HCT116 (cell line): ENCODE measurements at regions not wholly inside any gene's neighbourhood (a gene's known extent, or its start where the extent isn't known, plus 50 kb on each side); places are given as distances from the start of the nearest gene placed in this dataset.
"Not testable (repeated sequence)": the region's sequence is repeated elsewhere in the genome, so short reads cannot be mapped to it uniquely, and the experiment has no call there.

Experiments used
- ATAC-seq: fragments of 200-7000 bp; cut with Tn5 transposase; 2 replicates; pipeline ENCODE4 v1.9.1; 2020; ENCODE audit warnings: mild to moderate bottlenecking, moderate library complexity
- BruUV-seq: library from RNA; stranded (reverse); fragments of 400-500 nt; replicated peaks from 2 replicates; lab custom pipeline; 2021; lab: Mats Ljungman, UMichigan
- CTCF ChIA-PET: fragments of 300-600 bp; sonication (Branson Sonifier 250); formaldehyde crosslinking; loops from one replicate; lab custom pipeline; 2021; ENCODE audit warnings: antibody characterized with exemption; lab: Charles Lee
- POLR2A ChIA-PET: fragments of 300-600, 350-600 bp; sonication (Branson Sonifier 250); formaldehyde crosslinking; loops from one replicate; lab custom pipeline; 2021; ENCODE audit warnings: antibody characterized with exemption; lab: Charles Lee
- RAD21 ChIA-PET, 2 experiments: fragments of 300-600 bp; sonication (Branson Sonifier 250); formaldehyde crosslinking; loops; one replicate each; lab custom pipeline; 2023; ENCODE audit warnings: low total read pairs in 2 of 2; ENCODE audit not compliant: uncharacterized antibody in 2 of 2, unreplicated experiment in 2 of 2, low non-redundant PET in 1 of 2; lab: Charles Lee
- DNase-seq: peaks from one replicate; pipeline ENCODE4 v3.0.0-alpha.2; 2010; ENCODE audit warnings: low read depth, low spot score
- H2AFZ ChIP-seq: fragments of 200-600 bp; shearing (Covaris generic), sonication (generic); 2 replicates; pipeline ENCODE4 v1.6.1; 2017; ENCODE audit warnings: low read depth, mixed run types, mixed read lengths, antibody characterized with exemption, low read length; ENCODE audit not compliant: poor library complexity, severe bottlenecking
- H3K27ac ChIP-seq: 2 replicates; pipeline ENCODE4 v1.5.1; 2012; ENCODE audit warnings: low read depth, low read length
- H3K27me3 ChIP-seq: fragments of 200-600 bp; sonication (generic); 2 replicates; pipeline ENCODE4 v1.6.1; 2016; ENCODE audit warnings: mixed run types, low read length, mixed read lengths; ENCODE audit not compliant: insufficient read depth
- H3K36me3 ChIP-seq, 2 experiments: fragments of 200-500 bp in 1 of 2; fragments of 200-600 bp in 1 of 2; sonication (Bioruptor generic) in 1 of 2; sonication (generic) in 1 of 2; 2 replicates each; pipeline versions ENCODE4 v1.5.1 to v1.6.1; 2014 to 2016; ENCODE audit warnings: low read length in 2 of 2, inconsistent platforms in 1 of 2, mixed read lengths in 1 of 2, mixed run types in 1 of 2; ENCODE audit not compliant: insufficient read depth in 2 of 2, control insufficient read depth in 1 of 2
- H3K4me1 ChIP-seq, 2 experiments: fragments of 200-600 bp in 1 of 2; sonication (generic) in 1 of 2; 2 replicates each; pipeline versions ENCODE4 v1.5.1 to v1.6.1; 2012 to 2017; ENCODE audit warnings: low read length in 2 of 2, inconsistent platforms in 1 of 2, mild to moderate bottlenecking in 1 of 2, mixed read lengths in 1 of 2, mixed run types in 1 of 2, moderate library complexity in 1 of 2; ENCODE audit not compliant: insufficient read depth in 2 of 2, control insufficient read depth in 1 of 2
- H3K4me2 ChIP-seq: fragments of 200-600 bp; sonication (generic); 2 replicates; pipeline ENCODE4 v1.6.1; 2017; ENCODE audit warnings: mixed run types, low read length, mixed read lengths
- H3K4me3 ChIP-seq, 2 experiments: fragments of 200-600 bp in 1 of 2; sonication (generic) in 1 of 2; replicated peaks in 1 of 2; 2 replicates each; pipeline ENCODE4 v1.5.1; 2011 to 2016; ENCODE audit warnings: low read length in 2 of 2, control low read depth in 1 of 2, low read depth in 1 of 2, mild to moderate bottlenecking in 1 of 2, mixed read lengths in 1 of 2, mixed run types in 1 of 2
- H3K79me2 ChIP-seq: fragments of 200-600 bp; sonication (generic); 2 replicates; pipeline ENCODE4 v1.6.1; 2017; ENCODE audit warnings: mild to moderate bottlenecking, mixed run types, low read length, moderate library complexity, mixed read lengths; ENCODE audit not compliant: insufficient read depth
- H3K9ac ChIP-seq: fragments of 200-600 bp; sonication (generic); 2 replicates; pipeline ENCODE4 v1.6.1; 2016; ENCODE audit warnings: low read length, mixed read lengths
- H3K9me2 ChIP-seq: fragments of 200-600 bp; sonication (generic), shearing (Covaris generic); 2 replicates; pipeline ENCODE4 v1.6.1; 2017; ENCODE audit warnings: mixed run types, mild to moderate bottlenecking, moderate library complexity; ENCODE audit not compliant: insufficient read depth
- H3K9me3 ChIP-seq, 2 experiments: fragments of 200-500 bp in 1 of 2; fragments of 200-600 bp in 1 of 2; sonication (Bioruptor generic) in 1 of 2; sonication (generic) in 1 of 2; 2 replicates each; pipeline ENCODE4 v1.6.1; 2014 to 2017; ENCODE audit warnings: low read length in 2 of 2, mixed read lengths in 2 of 2, inconsistent platforms in 1 of 2, low read depth in 1 of 2, mild to moderate bottlenecking in 1 of 2, mixed run types in 1 of 2, moderate library complexity in 1 of 2; ENCODE audit not compliant: control insufficient read depth in 1 of 2, insufficient read depth in 1 of 2
- H4K20me1 ChIP-seq: fragments of 200-600 bp; sonication (generic), shearing (Covaris generic); 2 replicates; pipeline ENCODE4 v1.6.1; 2017; ENCODE audit warnings: mixed run types, mild to moderate bottlenecking, moderate library complexity; ENCODE audit not compliant: insufficient read depth
- ATF3 ChIP-seq: IDR thresholded peaks from 2 replicates; pipeline ENCODE4 v1.6.1; 2012
- CBX3 ChIP-seq: IDR thresholded peaks from 2 replicates; pipeline ENCODE4 v1.6.1; 2012; ENCODE audit warnings: low read depth
- CEBPB ChIP-seq: IDR thresholded peaks from 2 replicates; pipeline ENCODE4 v1.6.1; 2012; ENCODE audit warnings: low read depth
- EGR1 ChIP-seq: IDR thresholded peaks from 2 replicates; pipeline ENCODE4 v1.6.1; 2012; ENCODE audit warnings: low read depth
- ELF1 ChIP-seq: IDR thresholded peaks from 2 replicates; pipeline ENCODE4 v1.6.1; 2012; ENCODE audit warnings: low read depth, borderline replicate concordance
- POLR2A ChIP-seq: IDR thresholded peaks from 2 replicates; pipeline ENCODE4 v1.7.0; 2011; ENCODE audit warnings: borderline replicate concordance; ENCODE audit not compliant: insufficient read depth, insufficient read length; ENCODE audit errors: extremely low read depth
- POLR2AphosphoS5 ChIP-seq: IDR thresholded peaks from 2 replicates; pipeline ENCODE4 v1.6.1; 2011; ENCODE audit warnings: mild to moderate bottlenecking, low read depth, low read length, moderate library complexity
- REST ChIP-seq: IDR thresholded peaks from 2 replicates; pipeline ENCODE4 v1.6.1; 2012; ENCODE audit warnings: low read depth
- SIN3A ChIP-seq: IDR thresholded peaks from 2 replicates; pipeline ENCODE4 v1.6.1; 2012; ENCODE audit warnings: low read depth
- SP1 ChIP-seq: IDR thresholded peaks from 2 replicates; pipeline ENCODE4 v1.6.1; 2012; ENCODE audit warnings: low read depth
- SRF ChIP-seq: IDR thresholded peaks from 2 replicates; pipeline ENCODE4 v1.6.1; 2012; ENCODE audit warnings: low read depth
- TCF7L2 ChIP-seq: IDR thresholded peaks from 2 replicates; pipeline ENCODE4 v1.7.0; 2011; ENCODE audit warnings: borderline replicate concordance, inconsistent platforms; ENCODE audit not compliant: insufficient read depth, insufficient read length; ENCODE audit errors: extremely low read depth
- ZNF274 ChIP-seq: fragments of 200-500 bp; sonication (Bioruptor generic); IDR thresholded peaks from 2 replicates; pipeline ENCODE4 v1.6.1; 2014; ENCODE audit warnings: mild to moderate bottlenecking, low read depth, low read length, inconsistent platforms
- intact Hi-C: fragments of 100-400 bp; cut with micrococcal nuclease; formaldehyde crosslinking; loops from 2 replicates; pipeline ENCODE4 v1.10.0; 2022

GRCh38 chrY:8905141-8905540 is 432.1 kb upstream of the TSPY4 start:
- H2AFZ ChIP-seq: no peak overlapping the region
- H4K20me1 ChIP-seq: no peaks in the 10 kb centered on the region
- H3K4me1 ChIP-seq: no peaks in the 10 kb centered on the region
- no peak overlapping the region for H3K4me3 ChIP-seq
- intact Hi-C loops: no loop called here
- no peak for DNase-seq
- ChIA-PET RAD21 (no interaction called here), POLR2A (no interaction called here), CTCF (no interaction called here)
- TF ChIP-seq POLR2AphosphoS5: no peak
- no peak for TF ChIP-seq REST
- TF ChIP-seq CEBPB: no peak
- TF ChIP-seq ZNF274: no peak
- no peak for TF ChIP-seq POLR2A
- no peak for TF ChIP-seq TCF7L2
- no peak for TF ChIP-seq ELF1
- no peak for TF ChIP-seq CBX3
- no peak for TF ChIP-seq SP1
- no peak for TF ChIP-seq EGR1
- no peak for TF ChIP-seq SRF
- TF ChIP-seq ATF3: no peak
- no peak for TF ChIP-seq SIN3A
- no peaks in the 10 kb centered on the region for H3K27me3 ChIP-seq
- no peaks in the 10 kb centered on the region for H3K79me2 ChIP-seq
- no peak overlapping the region for H3K4me2 ChIP-seq
- no peaks in the 10 kb centered on the region for H3K36me3 ChIP-seq
- BruUV-seq: no TSS peak
- H3K9me3 ChIP-seq: no peaks in the 10 kb centered on the region
- no peaks in the 10 kb centered on the region for H3K9me2 ChIP-seq
- H3K9ac ChIP-seq: no peak overlapping the region
- ATAC-seq: no peak
- H3K27ac ChIP-seq: no peak overlapping the region

GRCh38 chrY:8922576-8922975 is 414.7 kb upstream of the TSPY4 start:
- H3K4me2 ChIP-seq, RAD21 ChIA-PET, H2AFZ ChIP-seq, CTCF ChIA-PET, H3K4me3 ChIP-seq, BruUV-seq, H4K20me1 ChIP-seq, H3K9me3 ChIP-seq, intact Hi-C loops, H3K4me1 ChIP-seq, H3K27me3 ChIP-seq, H3K27ac ChIP-seq, H3K36me3 ChIP-seq, DNase-seq, POLR2A ChIA-PET, ATAC-seq, H3K9me2 ChIP-seq, H3K79me2 ChIP-seq, H3K9ac ChIP-seq: not testable (repeated sequence)
